ENCODE measurements at regions not wholly inside any gene's neighbourhood (a gene's known extent, or its start where the extent isn't known, plus 50 kb on each side); places are given as distances from the start of the nearest gene placed in this dataset.

GRCh38 chr12:77115471-77115870, 50.1 kb upstream of the E2F7 start:
- DNase-seq, result no peak
